ENCODE measurements at regions not wholly inside any gene's neighbourhood (a gene's known extent, or its start where the extent isn't known, plus 50 kb on each side); places are given as distances from the start of the nearest gene placed in this dataset.

- DNase-seq = peak; percentile 85
- no peaks in the 10 kb centered on the region for H3K9me3 ChIP-seq
- TF ChIP-seq CTCF (IDR thresholded peaks at IDR 0.05) (peak; percentile 50 to 79 (median 68)), EP300 (IDR thresholded peaks at IDR 0.05) (no peak), POLR2AphosphoS5 (IDR thresholded peaks at IDR 0.05) (no peak)
- peaks cover 0 to 2% (median 0%) of the 10 kb centered on the region in 3 donors for H3K27me3 ChIP-seq
- H3K4me1 ChIP-seq = no peaks in the 10 kb centered on the region
- intact Hi-C loops (cut with DNase I) = loop anchor here (2.0 to 5.0 kb wide), 3 partner anchors 248 to 614 kb away; no protein-coding TSS in a partner anchor
- H3K27ac ChIP-seq = no peak overlapping the region
- H3K4me3 ChIP-seq = no peak overlapping the region
- H3K36me3 ChIP-seq = no peaks in the 10 kb centered on the region
- WGBS, 2 donors = 68 to 70% methylated on average over 25 of the region's 25 CpGs
These were observed 171.9 kb downstream of the SHANK2 start for GRCh38 chr11:71080239-71081097.

- TF ChIP-seq EP300 (IDR thresholded peaks at IDR 0.05) (no peak), POLR2A (IDR thresholded peaks at IDR 0.05) (no peak), POLR2AphosphoS5 (IDR thresholded peaks at IDR 0.05) (no peak), CTCF (IDR thresholded peaks at IDR 0.05) (no peak)
- WGBS, 2 donors = 92 to 93% methylated on average over 3 of the region's 3 CpGs
- H3K9me3 ChIP-seq = no peaks in the 10 kb centered on the region
- H3K4me1 ChIP-seq = no peaks in the 10 kb centered on the region
- intact Hi-C loops (cut with DNase I) = loop anchor here (2.0 to 5.0 kb wide), 3 partner anchors 247 to 613 kb away; no protein-coding TSS in a partner anchor
- H3K27me3 ChIP-seq = peaks cover 0 to 4% (median 0%) of the 10 kb centered on the region in 3 donors
- no peak overlapping the region for H3K27ac ChIP-seq
- H3K36me3 ChIP-seq = no peaks in the 10 kb centered on the region
- H3K4me3 ChIP-seq = no peak overlapping the region
- no peak for DNase-seq
These were observed 172.6 kb downstream of the SHANK2 start for GRCh38 chr11:71079795-71080194.

- H3K27me3 ChIP-seq = peaks cover 0 to 4% (median 0%) of the 10 kb centered on the region in 3 donors
- H3K27ac ChIP-seq = no peak overlapping the region
- TF ChIP-seq EP300 (IDR thresholded peaks at IDR 0.05) (no peak), POLR2AphosphoS5 (IDR thresholded peaks at IDR 0.05) (no peak), POLR2A (IDR thresholded peaks at IDR 0.05) (no peak), CTCF (IDR thresholded peaks at IDR 0.05) (no peak)
- no peaks in the 10 kb centered on the region for H3K4me1 ChIP-seq
- WGBS, 2 donors = 78 to 87% methylated on average over 6 of the region's 6 CpGs
- H3K36me3 ChIP-seq = no peaks in the 10 kb centered on the region
- no peak for DNase-seq
- intact Hi-C loops (cut with DNase I) = no loop called here
- H3K9me3 ChIP-seq = no peaks in the 10 kb centered on the region
- H3K4me3 ChIP-seq = no peak overlapping the region
These were observed 173.9 kb downstream of the SHANK2 start for GRCh38 chr11:71078482-71078881.

- TF ChIP-seq EP300 (IDR thresholded peaks at IDR 0.05) = no peak
- no peak for TF ChIP-seq POLR2A (IDR thresholded peaks at IDR 0.05)
- no peak for TF ChIP-seq POLR2AphosphoS5 (IDR thresholded peaks at IDR 0.05)
- no peak for TF ChIP-seq CTCF (IDR thresholded peaks at IDR 0.05)
- no peak overlapping the region for H3K4me3 ChIP-seq
- no peaks in the 10 kb centered on the region for H3K36me3 ChIP-seq
- no peak for DNase-seq
- no peak overlapping the region for H3K27ac ChIP-seq
- no peaks in the 10 kb centered on the region for H3K9me3 ChIP-seq
- H3K27me3 ChIP-seq = peaks cover 0 to 4% (median 0%) of the 10 kb centered on the region in 3 donors
- no peaks in the 10 kb centered on the region for H3K4me1 ChIP-seq
- intact Hi-C loops (cut with DNase I) = no loop called here
- 73 to 81% methylated on average over 7 of the region's 7 CpGs for WGBS, 2 donors
These were observed 175.7 kb downstream of the SHANK2 start for GRCh38 chr11:71076525-71077304.

All from sigmoid colon (tissue), 6 donors.